HUDEP-2 (cell line): ENCODE measurements at regions not wholly inside any gene's neighbourhood (a gene's known extent, or its start where the extent isn't known, plus 50 kb on each side); places are given as distances from the start of the nearest gene placed in this dataset.

Experiments
- DNase-seq, 76 experiments: peaks; one replicate each; lab custom pipeline; 2025; ENCODE audit not compliant: unreplicated experiment in 76 of 76; lab: John Stamatoyannopoulos, UW

GRCh38 chr16:51388516-51388951 lies 237.5 kb upstream of the SALL1 start:
- no peak for DNase-seq

- DNase-seq: no peak
Measured at GRCh38 chr16:51383909-51384308, 232.8 kb upstream of the SALL1 start.

GRCh38 chr16:51382940-51383339 lies 231.9 kb upstream of the SALL1 start:
- no peak for DNase-seq

GRCh38 chr16:51382211-51382610 lies 231.1 kb upstream of the SALL1 start:
- DNase-seq: no peak

- DNase-seq: no peak
Measured at GRCh38 chr16:51376080-51376479, 225.0 kb upstream of the SALL1 start.

- DNase-seq: no peak
Measured at GRCh38 chr16:51374790-51375189, 223.7 kb upstream of the SALL1 start.

- DNase-seq: no peak
Measured at GRCh38 chr16:51374346-51374745, 223.3 kb upstream of the SALL1 start.

GRCh38 chr16:51365715-51366114 lies 214.6 kb upstream of the SALL1 start:
- no peak for DNase-seq

GRCh38 chr16:51359141-51359955 lies 208.3 kb upstream of the SALL1 start:
- no peak for DNase-seq

GRCh38 chr16:51357839-51358238 lies 206.8 kb upstream of the SALL1 start:
- no peak for DNase-seq

GRCh38 chr16:51355875-51356274 lies 204.8 kb upstream of the SALL1 start:
- no peak for DNase-seq

GRCh38 chr16:51355195-51355594 lies 204.1 kb upstream of the SALL1 start:
- no peak for DNase-seq

- no peak for DNase-seq
Measured at GRCh38 chr16:51353055-51353454, 202.0 kb upstream of the SALL1 start.

- DNase-seq: no peak
Measured at GRCh38 chr16:51349626-51350025, 198.6 kb upstream of the SALL1 start.

- DNase-seq: no peak
Measured at GRCh38 chr16:51343411-51343810, 192.3 kb upstream of the SALL1 start.

GRCh38 chr16:51341204-51341603 lies 190.1 kb upstream of the SALL1 start:
- no peak for DNase-seq

- DNase-seq: no peak
Measured at GRCh38 chr16:51337662-51338061, 186.6 kb upstream of the SALL1 start.

- DNase-seq: no peak
Measured at GRCh38 chr16:51328733-51329132, 177.7 kb upstream of the SALL1 start.

GRCh38 chr16:51327001-51327400 lies 175.9 kb upstream of the SALL1 start:
- no peak for DNase-seq

- peak in 11 of 76 experiments; percentile 0 to 41 (median 6) for DNase-seq
Measured at GRCh38 chr16:51326131-51326856, 175.2 kb upstream of the SALL1 start.

- no peak for DNase-seq
Measured at GRCh38 chr16:51321251-51321650, 170.2 kb upstream of the SALL1 start.

- no peak for DNase-seq
Measured at GRCh38 chr16:51317575-51317974, 166.5 kb upstream of the SALL1 start.
